Activated CD8-positive, alpha-beta T cell treated with anti-CD3 and anti-CD28 coated beads for 36 hours (primary cell): ENCODE measurements at regions not wholly inside any gene's neighbourhood (a gene's known extent, or its start where the extent isn't known, plus 50 kb on each side); places are given as distances from the start of the nearest gene placed in this dataset.

ENCODE experiments used
- ATAC-seq: fragments of 200-7000 bp; cut with Tn5 transposase; one replicate; pipeline ENCODE4 v1.10.0; 2021; ENCODE audit warnings: mild to moderate bottlenecking, moderate library complexity
- CTCF ChIA-PET: fragments of 350-600 bp; sonication (Branson Sonifier 250); formaldehyde crosslinking; loops from one replicate; lab custom pipeline; 2021; ENCODE audit warnings: antibody characterized with exemption; lab: Charles Lee
- POLR2A ChIA-PET: fragments of 350-600 bp; sonication (Branson Sonifier 250); formaldehyde crosslinking; loops from one replicate; lab custom pipeline; 2021; ENCODE audit warnings: antibody characterized with exemption; lab: Charles Lee
- DNase-seq: peaks from one replicate; pipeline ENCODE4 v3.0.0-alpha.2; 2020
- H3K27ac Mint-ChIP-seq: one replicate; pipeline ENCODE4 v1.8.0; 2021; ENCODE audit warnings: mild to moderate bottlenecking, mixed read lengths
- H3K27me3 Mint-ChIP-seq: one replicate; pipeline ENCODE4 v1.8.0; 2021; ENCODE audit warnings: mixed read lengths
- H3K36me3 Mint-ChIP-seq: one replicate; pipeline ENCODE4 v1.8.0; 2021; ENCODE audit warnings: low read depth, mixed read lengths
- H3K4me1 Mint-ChIP-seq: one replicate; pipeline ENCODE4 v1.8.0; 2021; ENCODE audit warnings: low read depth, mixed read lengths
- H3K4me3 Mint-ChIP-seq: one replicate; pipeline ENCODE4 v1.8.0; 2021; ENCODE audit warnings: mild to moderate bottlenecking, moderate library complexity, mixed read lengths
- H3K9me3 Mint-ChIP-seq: one replicate; pipeline ENCODE4 v1.8.0; 2021; ENCODE audit warnings: mixed read lengths
- CTCF ChIP-seq: fragments of 200-600 bp; IDR thresholded peaks from one replicate; pipeline ENCODE4 v1.8.0; 2022; ENCODE audit warnings: antibody characterized with exemption, mild to moderate bottlenecking
- intact Hi-C: fragments of 100-400 bp; cut with micrococcal nuclease; formaldehyde crosslinking; loops from one replicate; pipeline ENCODE4 v1.10.0; 2022

- no peak overlapping the region for H3K27ac Mint-ChIP-seq
- POLR2A ChIA-PET = interaction anchor here (0.8 kb wide), 1 partner anchor 251 kb away, joined by 3 read pairs; no protein-coding TSS in a partner anchor
- TF ChIP-seq CTCF = no peak
- H3K27me3 Mint-ChIP-seq = peaks cover 13% of the 10 kb centered on the region
- CTCF ChIA-PET = interaction anchor here (1.1 to 1.8 kb wide), 3 partner anchors 12 to 25 kb away, joined by 3 to 7 read pairs (median 3); no protein-coding TSS in a partner anchor
- no peak for DNase-seq
- peak; percentile 22 for ATAC-seq
- H3K9me3 Mint-ChIP-seq = peaks cover 27% of the 10 kb centered on the region
- intact Hi-C loops = no loop called here
- peaks cover 12% of the 10 kb centered on the region for H3K36me3 Mint-ChIP-seq
- peaks cover 15% of the 10 kb centered on the region for H3K4me1 Mint-ChIP-seq
- H3K4me3 Mint-ChIP-seq = no peak overlapping the region
These were observed 180.1 kb downstream of the SMIM20 start for GRCh38 chr4:26094076-26094475.

- H3K27me3 Mint-ChIP-seq = peaks cover 17% of the 10 kb centered on the region
- H3K36me3 Mint-ChIP-seq = peaks cover 10% of the 10 kb centered on the region
- intact Hi-C loops = no loop called here
- H3K4me1 Mint-ChIP-seq = peaks cover 13% of the 10 kb centered on the region
- H3K27ac Mint-ChIP-seq = no peak overlapping the region
- DNase-seq (no peak), ATAC-seq (no peak)
- ChIA-PET POLR2A (no interaction called here), CTCF (no interaction called here)
- peaks cover 33% of the 10 kb centered on the region for H3K9me3 Mint-ChIP-seq
- H3K4me3 Mint-ChIP-seq = no peak overlapping the region
- no peak for TF ChIP-seq CTCF
These were observed 180.9 kb downstream of the SMIM20 start for GRCh38 chr4:26094911-26095310.

GRCh38 chr4:26099967-26100366, 185.9 kb downstream of the SMIM20 start:
- Mint-ChIP-seq H3K36me3 (no peaks in the 10 kb centered on the region), H3K4me3 (no peak overlapping the region), H3K4me1 (peaks cover 9% of the 10 kb centered on the region), H3K9me3 (peaks cover 22% of the 10 kb centered on the region), H3K27ac (no peak overlapping the region), H3K27me3 (peaks cover 9% of the 10 kb centered on the region)
- ChIA-PET CTCF (interaction anchor here (1.0 kb wide), 1 partner anchor 10 kb away, joined by 3 read pairs; no protein-coding TSS in a partner anchor), POLR2A (interaction anchor here (1.0 kb wide), 1 partner anchor 10 kb away, joined by 4 read pairs; no protein-coding TSS in a partner anchor)
- TF ChIP-seq CTCF = no peak
- intact Hi-C loops = no loop called here
- ATAC-seq = no peak
- no peak for DNase-seq

GRCh38 chr4:26101011-26101410, 187.0 kb downstream of the SMIM20 start:
- no peak for TF ChIP-seq CTCF
- intact Hi-C loops = no loop called here
- Mint-ChIP-seq H3K27ac (no peak overlapping the region), H3K4me3 (no peak overlapping the region), H3K9me3 (peaks cover 22% of the 10 kb centered on the region), H3K36me3 (no peaks in the 10 kb centered on the region), H3K4me1 (peaks cover 9% of the 10 kb centered on the region), H3K27me3 (peaks cover 12% of the 10 kb centered on the region)
- POLR2A ChIA-PET = interaction anchor here (0.7 to 1.0 kb wide), 2 partner anchors 10 to 27 kb away, joined by 3 read pairs; no protein-coding TSS in a partner anchor
- CTCF ChIA-PET = no interaction called here
- ATAC-seq (no peak), DNase-seq (no peak)

GRCh38 chr4:26104056-26104685, 190.2 kb downstream of the SMIM20 start:
- Mint-ChIP-seq H3K27ac (no peak overlapping the region), H3K27me3 (peaks cover 22% of the 10 kb centered on the region), H3K9me3 (peaks cover 10% of the 10 kb centered on the region), H3K36me3 (no peaks in the 10 kb centered on the region), H3K4me1 (peaks cover 9% of the 10 kb centered on the region), H3K4me3 (no peak overlapping the region)
- intact Hi-C loops = no loop called here
- POLR2A ChIA-PET = interaction anchor here (1.0 to 1.3 kb wide), 2 partner anchors 16 to 24 kb away, joined by 3 read pairs; no protein-coding TSS in a partner anchor
- ATAC-seq (peak; percentile 47), DNase-seq (no peak)
- TF ChIP-seq CTCF = no peak
- CTCF ChIA-PET = interaction anchor here (1.3 to 2.1 kb wide), 4 partner anchors 22 to 226 kb away, joined by 3 to 10 read pairs (median 4); no protein-coding TSS in a partner anchor
